ENCODE measurements at regions not wholly inside any gene's neighbourhood (a gene's known extent, or its start where the extent isn't known, plus 50 kb on each side); places are given as distances from the start of the nearest gene placed in this dataset.

GRCh38 chr3:193798051-193798450 lies 205.0 kb downstream of the OPA1 start:
- no peaks in the 10 kb centered on the region for H3K9me3 ChIP-seq
- intact Hi-C loops (cut with DNase I, micrococcal nuclease): no loop called here
- H3K4me3 ChIP-seq: no peak overlapping the region
- H3K36me3 ChIP-seq (ENCODE audit: low read depth): no peaks in the 10 kb centered on the region
- H3K4me1 ChIP-seq (ENCODE audit: low read depth): no peaks in the 10 kb centered on the region
- ATAC-seq (no peak), DNase-seq (no peak)
- TF ChIP-seq, protein P1, sequence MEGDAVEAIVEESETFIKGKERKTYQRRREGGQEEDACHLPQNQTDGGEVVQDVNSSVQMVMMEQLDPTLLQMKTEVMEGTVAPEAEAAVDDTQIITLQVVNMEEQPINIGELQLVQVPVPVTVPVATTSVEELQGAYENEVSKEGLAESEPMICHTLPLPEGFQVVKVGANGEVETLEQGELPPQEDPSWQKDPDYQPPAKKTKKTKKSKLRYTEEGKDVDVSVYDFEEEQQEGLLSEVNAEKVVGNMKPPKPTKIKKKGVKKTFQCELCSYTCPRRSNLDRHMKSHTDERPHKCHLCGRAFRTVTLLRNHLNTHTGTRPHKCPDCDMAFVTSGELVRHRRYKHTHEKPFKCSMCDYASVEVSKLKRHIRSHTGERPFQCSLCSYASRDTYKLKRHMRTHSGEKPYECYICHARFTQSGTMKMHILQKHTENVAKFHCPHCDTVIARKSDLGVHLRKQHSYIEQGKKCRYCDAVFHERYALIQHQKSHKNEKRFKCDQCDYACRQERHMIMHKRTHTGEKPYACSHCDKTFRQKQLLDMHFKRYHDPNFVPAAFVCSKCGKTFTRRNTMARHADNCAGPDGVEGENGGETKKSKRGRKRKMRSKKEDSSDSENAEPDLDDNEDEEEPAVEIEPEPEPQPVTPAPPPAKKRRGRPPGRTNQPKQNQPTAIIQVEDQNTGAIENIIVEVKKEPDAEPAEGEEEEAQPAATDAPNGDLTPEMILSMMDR (IDR thresholded peaks at IDR 0.05): no peak

DNA sequence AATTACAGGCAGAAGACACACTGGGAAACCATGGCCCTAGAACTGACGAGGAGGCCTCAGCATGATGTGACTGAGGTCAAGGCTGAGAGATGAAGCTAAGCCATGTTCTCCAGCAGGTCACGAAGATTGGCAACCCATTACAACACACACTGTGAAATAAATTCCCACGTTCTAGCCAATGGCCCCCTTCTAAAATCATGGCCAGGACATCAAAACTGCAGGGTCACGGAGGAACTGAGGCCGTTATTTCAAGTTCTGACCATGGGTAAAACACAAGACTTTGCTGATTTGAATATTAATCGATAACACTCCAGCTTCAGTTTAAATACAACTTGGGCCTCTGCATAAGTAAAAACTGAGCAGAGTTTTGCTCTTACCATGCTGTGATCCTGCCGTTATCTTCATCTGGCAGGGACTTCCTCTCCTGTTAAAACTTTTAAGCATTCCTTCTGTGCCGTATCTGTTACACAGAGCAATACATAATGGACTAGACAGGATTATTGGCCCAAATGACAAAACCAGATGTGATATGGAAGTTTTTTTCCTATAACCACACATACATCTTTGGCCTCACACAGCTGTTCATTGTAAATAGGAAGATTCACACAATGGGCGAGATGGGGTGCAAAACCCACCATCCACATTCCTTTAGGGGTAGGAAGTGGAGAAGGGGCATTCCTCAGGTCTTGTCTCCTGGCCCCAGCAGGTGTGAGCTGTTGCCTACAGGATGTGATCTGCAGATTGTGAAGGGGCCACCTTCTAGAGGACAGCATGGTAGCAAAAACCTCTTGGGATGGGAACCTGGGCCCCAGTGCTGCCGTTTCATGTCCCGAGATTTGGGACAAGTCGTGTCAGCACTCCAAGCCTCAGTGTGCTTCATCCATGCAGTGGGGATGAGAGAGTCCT lies 207.4 kb downstream of the OPA1 start:
- Histone ChIP-seq H3K4me1 (ENCODE audit: low read depth) (no peaks in the 10 kb centered on the region), H3K9me3 (no peaks in the 10 kb centered on the region), H3K36me3 (ENCODE audit: low read depth) (no peaks in the 10 kb centered on the region), H3K4me3 (no peak overlapping the region)
- ATAC-seq: no peak
- TF ChIP-seq, protein P1 (IDR thresholded peaks at IDR 0.05): no peak
- intact Hi-C loops (cut with DNase I, micrococcal nuclease): no loop called here
- no peak for DNase-seq

- H3K36me3 ChIP-seq (ENCODE audit: low read depth): no peaks in the 10 kb centered on the region
- intact Hi-C loops (cut with DNase I, micrococcal nuclease): no loop called here
- H3K4me3 ChIP-seq: no peak overlapping the region
- H3K9me3 ChIP-seq: no peaks in the 10 kb centered on the region
- TF ChIP-seq, protein P1 (IDR thresholded peaks at IDR 0.05): no peak
- no peaks in the 10 kb centered on the region for H3K4me1 ChIP-seq (ENCODE audit: low read depth)
- no peak for DNase-seq
- no peak for ATAC-seq
Measured at GRCh38 chr3:193801097-193801496, 208.1 kb downstream of the OPA1 start.

DNA sequence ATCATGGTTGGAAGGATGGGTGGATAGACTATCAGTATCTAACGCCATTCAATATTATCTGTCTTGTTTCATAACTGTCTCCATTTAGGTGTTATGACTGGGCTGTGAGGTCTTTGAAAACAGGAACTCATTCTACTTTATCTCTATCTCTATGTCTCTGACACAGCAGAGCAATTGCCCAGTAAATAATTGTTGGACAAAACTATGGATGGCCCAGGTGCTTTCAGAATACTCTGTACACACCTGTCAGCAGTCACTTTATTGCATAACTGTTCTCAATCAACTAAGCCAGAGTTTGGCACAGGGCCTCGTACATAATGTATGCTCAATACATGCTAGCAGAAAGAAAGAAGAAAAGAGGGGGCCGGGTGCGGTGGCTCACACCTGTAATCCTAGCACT lies 210.3 kb downstream of the OPA1 start:
- peak; percentile 97 for ATAC-seq
- Histone ChIP-seq H3K36me3 (ENCODE audit: low read depth) (no peaks in the 10 kb centered on the region), H3K4me1 (ENCODE audit: low read depth) (no peaks in the 10 kb centered on the region), H3K4me3 (no peak overlapping the region), H3K9me3 (no peaks in the 10 kb centered on the region)
- intact Hi-C loops (cut with DNase I, micrococcal nuclease): no loop called here
- DNase-seq: peak in 1 of 3 donors; percentile 80
- TF ChIP-seq, protein P1 (IDR thresholded peaks at IDR 0.05): no peak

GRCh38 chr3:193805448-193805847 lies 212.4 kb downstream of the OPA1 start:
- H3K9me3 ChIP-seq: no peaks in the 10 kb centered on the region
- H3K4me1 ChIP-seq (ENCODE audit: low read depth): no peaks in the 10 kb centered on the region
- ATAC-seq: peak; percentile 39
- TF ChIP-seq, protein P1 (IDR thresholded peaks at IDR 0.05): no peak
- no peaks in the 10 kb centered on the region for H3K36me3 ChIP-seq (ENCODE audit: low read depth)
- no peak overlapping the region for H3K4me3 ChIP-seq
- intact Hi-C loops (cut with DNase I, micrococcal nuclease): no loop called here
- DNase-seq: peak in 1 of 3 donors; percentile 71
